Small intestine (tissue), 7 donors: ENCODE measurements at regions not wholly inside any gene's neighbourhood (a gene's known extent, or its start where the extent isn't known, plus 50 kb on each side); places are given as distances from the start of the nearest gene placed in this dataset.

Experiments
- DNase-seq, 2 donors: peaks; one replicate each; pipeline versions ENCODE4 v3.0.0 to v3.0.0-alpha.2; 2013
- FAIRE-seq: peaks from 2 replicates; lab custom pipeline; 2012; peaks lifted over from hg19 to GRCh38; lab: Jason Lieb, UNC
- H3K27ac ChIP-seq, 3 donors: one replicate each; pipeline ENCODE4 v1.5.1; 2013; ENCODE audit warnings: low read length in 2 of 3, mild to moderate bottlenecking in 2 of 3, control low read depth in 1 of 3, inconsistent platforms in 1 of 3, low read depth in 1 of 3, moderate library complexity in 1 of 3
- H3K27me3 ChIP-seq, 3 donors: one replicate each; pipeline ENCODE4 v1.6.1; 2013; ENCODE audit warnings: low read length in 3 of 3, inconsistent platforms in 1 of 3; ENCODE audit not compliant: control insufficient read depth in 3 of 3, insufficient read depth in 3 of 3
- H3K36me3 ChIP-seq, 3 donors: one replicate each; pipeline ENCODE4 v1.6.1; 2013; ENCODE audit warnings: low read length in 3 of 3, inconsistent platforms in 1 of 3, low read depth in 1 of 3, mild to moderate bottlenecking in 1 of 3, moderate library complexity in 1 of 3; ENCODE audit not compliant: control insufficient read depth in 3 of 3, insufficient read depth in 2 of 3
- H3K4me1 ChIP-seq, 3 donors: one replicate each; pipeline ENCODE4 v1.6.1; 2013; ENCODE audit warnings: low read length in 2 of 3, inconsistent platforms in 1 of 3, low read depth in 1 of 3, mild to moderate bottlenecking in 1 of 3, moderate library complexity in 1 of 3; ENCODE audit not compliant: control insufficient read depth in 3 of 3, insufficient read depth in 2 of 3
- H3K4me3 ChIP-seq, 3 donors: one replicate each; pipeline ENCODE4 v1.5.1; 2013; ENCODE audit warnings: low read length in 3 of 3, control low read depth in 1 of 3, inconsistent platforms in 1 of 3, low read depth in 1 of 3, mild to moderate bottlenecking in 1 of 3, moderate library complexity in 1 of 3
- H3K9me3 ChIP-seq, 2 donors: one replicate each; pipeline ENCODE4 v1.6.1; 2013; ENCODE audit warnings: low read depth in 1 of 2, low read length in 1 of 2; ENCODE audit not compliant: control insufficient read depth in 2 of 2, insufficient read depth in 1 of 2
- WGBS, 3 donors: extraction: QIAGEN DNeasy Blood & Tissue Kit; methylation state at CpG; one replicate each; pipeline ENCODE4 v1.1.7; 2013; 5-methylcytosine and 5-hydroxymethylcytosine counted together
- donor health status: healthy with polysubstance abuse.
- donor health status: control.
- donor health status: control.
- donor health status: Bipolar disorder and iron deficiency.
- donor health status: healthy.

DNA sequence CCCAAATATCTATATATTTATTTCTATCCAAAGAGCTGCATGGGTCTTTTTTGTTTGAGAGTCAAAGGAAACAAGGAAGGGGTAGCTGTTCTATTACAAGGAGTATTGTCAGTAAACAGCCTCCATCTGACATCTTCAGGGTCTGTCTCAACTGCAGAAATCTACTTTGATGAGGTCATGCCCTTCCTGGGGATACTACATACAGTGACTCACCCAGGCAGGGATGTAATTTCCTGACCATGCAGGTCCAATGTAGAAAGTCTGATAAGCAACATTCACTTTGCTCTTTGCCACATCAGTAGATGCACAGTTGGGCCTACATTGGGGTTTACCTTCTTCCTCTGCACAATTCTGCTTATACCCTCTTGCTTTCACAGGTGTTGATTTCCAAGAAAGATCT lies 165.5 kb downstream of the TLR4 start:
- H3K4me3 ChIP-seq: no peak overlapping the region
- no peak for FAIRE-seq
- H3K27me3 ChIP-seq: no peaks in the 10 kb centered on the region
- H3K9me3 ChIP-seq: no peaks in the 10 kb centered on the region
- no peak overlapping the region for H3K27ac ChIP-seq
- H3K4me1 ChIP-seq: no peaks in the 10 kb centered on the region
- DNase-seq: no peak
- H3K36me3 ChIP-seq: no peaks in the 10 kb centered on the region

GRCh38 chr9:117873664-117874063 lies 169.5 kb downstream of the TLR4 start:
- Histone ChIP-seq H3K27ac (no peak overlapping the region), H3K4me3 (no peak overlapping the region), H3K36me3 (no peaks in the 10 kb centered on the region), H3K4me1 (no peaks in the 10 kb centered on the region), H3K9me3 (no peaks in the 10 kb centered on the region), H3K27me3 (no peaks in the 10 kb centered on the region)
- 69 to 82% (median 81%) methylated on average over 5 of the region's 5 CpGs for WGBS, 3 donors
- DNase-seq: no peak
- no peak for FAIRE-seq

GRCh38 chr9:117875886-117876285 lies 171.7 kb downstream of the TLR4 start:
- no peaks in the 10 kb centered on the region for H3K36me3 ChIP-seq
- H3K27ac ChIP-seq: no peak overlapping the region
- H3K4me3 ChIP-seq: no peak overlapping the region
- DNase-seq (no peak), FAIRE-seq (no peak)
- no peaks in the 10 kb centered on the region for H3K4me1 ChIP-seq
- H3K27me3 ChIP-seq: no peaks in the 10 kb centered on the region
- no peaks in the 10 kb centered on the region for H3K9me3 ChIP-seq
- 72 to 83% (median 82%) methylated on average over 2 of the region's 2 CpGs for WGBS, 3 donors

DNA sequence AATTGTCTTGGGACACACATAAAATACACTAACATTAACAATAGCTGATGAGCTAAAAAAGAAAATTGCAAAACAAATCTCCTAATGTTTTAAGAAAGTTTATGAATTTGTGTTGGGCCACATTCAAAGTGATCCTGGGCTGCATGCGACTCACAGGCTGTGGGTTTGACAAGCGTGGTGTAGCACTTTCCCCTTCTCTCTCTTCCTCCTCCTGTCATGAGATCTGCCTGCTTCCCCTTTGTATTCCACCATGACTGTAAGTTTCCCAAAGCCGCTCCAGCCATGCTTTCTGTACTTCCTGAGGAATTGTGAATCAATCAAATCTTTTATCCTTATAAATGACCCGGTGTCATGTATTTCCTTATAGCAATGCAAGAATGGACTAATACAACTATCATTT lies 178.0 kb downstream of the TLR4 start:
- DNase-seq (no peak), FAIRE-seq (no peak)
- Histone ChIP-seq H3K9me3 (no peaks in the 10 kb centered on the region), H3K4me3 (no peak overlapping the region), H3K4me1 (no peaks in the 10 kb centered on the region), H3K36me3 (no peaks in the 10 kb centered on the region), H3K27me3 (no peaks in the 10 kb centered on the region), H3K27ac (no peak overlapping the region)
- 70 to 92% (median 81%) methylated on average over 4 of the region's 4 CpGs for WGBS, 3 donors

- H3K4me3 ChIP-seq: no peak overlapping the region
- no peaks in the 10 kb centered on the region for H3K9me3 ChIP-seq
- DNase-seq (no peak), FAIRE-seq (no peak)
- 81 to 88% (median 87%) methylated on average over 2 of the region's 2 CpGs for WGBS, 3 donors
- no peak overlapping the region for H3K27ac ChIP-seq
- no peaks in the 10 kb centered on the region for H3K4me1 ChIP-seq
- no peaks in the 10 kb centered on the region for H3K36me3 ChIP-seq
- no peaks in the 10 kb centered on the region for H3K27me3 ChIP-seq
These were observed 182.4 kb downstream of the TLR4 start for GRCh38 chr9:117886616-117887015.

DNA sequence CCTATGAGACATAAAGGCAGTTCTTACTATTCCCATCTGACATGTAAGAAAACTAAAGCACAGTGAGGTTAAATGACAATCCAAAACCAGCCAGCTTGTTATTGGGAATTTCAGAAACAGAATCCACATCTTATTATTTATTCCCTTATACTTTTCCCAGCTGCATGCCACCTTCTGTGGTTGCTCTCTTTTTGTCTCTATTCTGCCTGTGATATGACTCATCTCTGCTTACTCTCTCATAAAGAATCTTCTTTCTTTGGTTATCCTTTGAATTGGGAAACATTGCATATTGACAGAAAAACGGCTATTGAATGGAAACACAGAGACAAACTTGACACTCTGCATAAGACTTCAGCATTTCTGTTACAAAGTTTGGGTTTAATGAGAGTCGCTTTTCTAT lies 183.2 kb downstream of the TLR4 start:
- Histone ChIP-seq H3K27ac (no peak overlapping the region), H3K4me3 (no peak overlapping the region), H3K36me3 (no peaks in the 10 kb centered on the region), H3K9me3 (no peaks in the 10 kb centered on the region), H3K27me3 (no peaks in the 10 kb centered on the region), H3K4me1 (no peaks in the 10 kb centered on the region)
- DNase-seq (no peak), FAIRE-seq (no peak)
- WGBS, 3 donors: 73 to 86% (median 78%) methylated on average over 2 of the region's 2 CpGs

GRCh38 chr9:117887941-117888340 lies 183.7 kb downstream of the TLR4 start:
- no peaks in the 10 kb centered on the region for H3K4me1 ChIP-seq
- H3K36me3 ChIP-seq: no peaks in the 10 kb centered on the region
- H3K4me3 ChIP-seq: no peak overlapping the region
- DNase-seq (no peak), FAIRE-seq (no peak)
- no peak overlapping the region for H3K27ac ChIP-seq
- 78 to 88% (median 86%) methylated on average over 3 of the region's 3 CpGs for WGBS, 3 donors
- H3K9me3 ChIP-seq: no peaks in the 10 kb centered on the region
- no peaks in the 10 kb centered on the region for H3K27me3 ChIP-seq

GRCh38 chr9:117903453-117903852 lies 199.2 kb downstream of the TLR4 start:
- Histone ChIP-seq H3K27me3 (no peaks in the 10 kb centered on the region), H3K36me3 (no peaks in the 10 kb centered on the region), H3K9me3 (no peaks in the 10 kb centered on the region), H3K27ac (no peak overlapping the region), H3K4me1 (no peaks in the 10 kb centered on the region), H3K4me3 (no peak overlapping the region)
- FAIRE-seq (no peak), DNase-seq (no peak)
- WGBS, 3 donors: 85 to 95% (median 89%) methylated on average over 1 of the region's 1 CpG

DNA sequence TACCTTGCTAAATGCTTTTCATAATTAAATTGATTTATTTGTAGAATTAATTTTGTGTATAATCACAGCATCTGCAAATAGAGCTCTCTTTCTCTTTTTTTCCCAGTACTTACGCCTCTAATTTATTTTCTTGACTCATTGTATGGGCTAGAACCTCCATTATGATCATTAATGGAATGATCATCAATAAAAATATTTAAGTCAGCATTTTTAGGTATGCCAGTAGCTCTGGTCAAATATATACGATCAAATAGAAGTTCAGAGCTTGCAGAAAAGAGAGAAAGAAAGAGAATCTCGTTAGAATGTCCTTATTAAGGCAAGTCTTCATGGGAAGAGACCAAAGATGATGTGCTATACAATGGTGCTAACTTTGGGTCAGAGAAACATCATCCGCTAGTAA lies 202.6 kb downstream of the TLR4 start:
- 56 to 62% (median 56%) methylated on average over 4 of the region's 4 CpGs for WGBS, 3 donors

More for the DNA sequence above, 202.6 kb downstream of the TLR4 start:
- no peaks in the 10 kb centered on the region for H3K4me1 ChIP-seq
- peaks cover 0 to 3% of the 10 kb centered on the region in 2 donors for H3K9me3 ChIP-seq
- H3K27me3 ChIP-seq: no peaks in the 10 kb centered on the region
- FAIRE-seq: no peak
- H3K36me3 ChIP-seq: no peaks in the 10 kb centered on the region
- DNase-seq: no peak
- H3K27ac ChIP-seq: no peak overlapping the region
- no peak overlapping the region for H3K4me3 ChIP-seq
